Mammary epithelial cell (primary cell): ENCODE measurements at regions not wholly inside any gene's neighbourhood (a gene's known extent, or its start where the extent isn't known, plus 50 kb on each side); places are given as distances from the start of the nearest gene placed in this dataset.

Experiments
- CTCF ChIP-seq, 2 donors: IDR thresholded peaks in 1 of 2; conservative IDR thresholded peaks in 1 of 2; 2 replicates each; pipeline ENCODE4 v1.5.1; 2011 to 2012; ENCODE audit warnings: inconsistent platforms in 2 of 2, low read length in 2 of 2, mild to moderate bottlenecking in 2 of 2, control low read depth in 1 of 2, low read depth in 1 of 2; ENCODE audit not compliant: insufficient read depth in 1 of 2; ENCODE audit errors: extremely low read depth in 1 of 2
- EZH2 ChIP-seq: IDR thresholded peaks from 2 replicates; pipeline ENCODE4 v1.6.1; 2012; ENCODE audit warnings: low read length, inconsistent platforms, borderline replicate concordance

DNA sequence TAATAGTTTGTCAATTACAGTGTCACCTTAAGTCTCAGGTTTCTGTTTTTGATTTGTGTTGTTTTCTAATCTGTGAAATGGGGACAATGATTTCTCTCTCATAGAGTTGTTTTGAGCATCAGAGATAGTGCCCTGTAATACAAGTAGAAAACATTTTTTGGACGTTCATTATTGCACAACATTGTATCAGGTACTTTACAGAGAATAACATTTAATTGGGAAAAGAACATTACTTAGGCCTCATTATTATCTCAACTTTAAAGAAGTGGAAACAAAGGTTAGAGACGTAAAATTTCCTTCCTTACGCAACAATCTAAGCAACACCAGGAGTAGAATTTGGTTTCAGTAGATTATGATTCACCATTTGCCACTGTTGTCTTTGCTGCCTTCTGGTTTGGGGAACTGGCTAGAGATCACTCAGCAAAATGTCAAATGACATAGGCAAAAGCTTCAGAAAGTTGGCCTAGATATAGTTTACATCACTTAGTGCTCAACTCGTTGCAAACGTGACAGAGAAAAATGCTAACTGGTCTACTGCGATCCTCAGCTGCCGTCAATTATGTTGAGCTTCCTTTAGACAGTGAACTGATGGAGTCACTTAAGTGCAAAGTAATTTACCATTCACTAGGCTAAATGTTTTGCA, 1026.8 kb downstream of the CDH11 start:
- TF ChIP-seq CTCF (conservative IDR thresholded peaks at IDR 0.05 in 1 of 2, IDR thresholded peaks at IDR 0.05 in 1 of 2; ENCODE audit: extremely low read depth in 1 of 2, insufficient read depth in 1 of 2, low read depth in 1 of 2, low read length in 2 of 2) (no peak), EZH2 (no peak)
